ENCODE measurements at regions not wholly inside any gene's neighbourhood (a gene's known extent, or its start where the extent isn't known, plus 50 kb on each side); places are given as distances from the start of the nearest gene placed in this dataset.

DNA sequence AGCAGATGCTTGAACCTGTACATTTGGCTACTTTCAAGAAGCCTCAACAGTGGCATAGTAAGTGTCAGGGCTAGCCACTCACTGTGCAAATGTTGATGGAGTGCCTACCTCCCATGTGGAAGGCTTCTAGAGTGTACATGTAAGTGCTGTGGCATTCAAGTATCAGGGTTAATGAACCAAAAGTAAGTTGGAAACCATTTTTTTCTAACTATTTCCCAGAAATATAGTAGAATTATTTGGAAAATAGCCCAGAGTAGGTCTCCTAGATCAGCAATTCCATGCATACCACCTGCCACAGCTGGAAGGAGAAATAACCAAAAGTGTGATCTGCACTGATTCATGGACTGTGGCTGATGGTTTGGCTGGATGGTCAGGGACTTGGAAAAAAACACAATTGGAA lies 53.3 kb downstream of the FOXD1 start:
- no peak for ATAC-seq
- Histone ChIP-seq H3K4me1 (ENCODE audit: low read depth) (peaks cover 13% of the 10 kb centered on the region), H3K4me3 (no peak overlapping the region), H3K9me3 (no peaks in the 10 kb centered on the region), H3K36me3 (ENCODE audit: low read depth) (no peaks in the 10 kb centered on the region)
- intact Hi-C loops (cut with DNase I, micrococcal nuclease) = no loop called here
- no peak for DNase-seq
- TF ChIP-seq, protein P1, sequence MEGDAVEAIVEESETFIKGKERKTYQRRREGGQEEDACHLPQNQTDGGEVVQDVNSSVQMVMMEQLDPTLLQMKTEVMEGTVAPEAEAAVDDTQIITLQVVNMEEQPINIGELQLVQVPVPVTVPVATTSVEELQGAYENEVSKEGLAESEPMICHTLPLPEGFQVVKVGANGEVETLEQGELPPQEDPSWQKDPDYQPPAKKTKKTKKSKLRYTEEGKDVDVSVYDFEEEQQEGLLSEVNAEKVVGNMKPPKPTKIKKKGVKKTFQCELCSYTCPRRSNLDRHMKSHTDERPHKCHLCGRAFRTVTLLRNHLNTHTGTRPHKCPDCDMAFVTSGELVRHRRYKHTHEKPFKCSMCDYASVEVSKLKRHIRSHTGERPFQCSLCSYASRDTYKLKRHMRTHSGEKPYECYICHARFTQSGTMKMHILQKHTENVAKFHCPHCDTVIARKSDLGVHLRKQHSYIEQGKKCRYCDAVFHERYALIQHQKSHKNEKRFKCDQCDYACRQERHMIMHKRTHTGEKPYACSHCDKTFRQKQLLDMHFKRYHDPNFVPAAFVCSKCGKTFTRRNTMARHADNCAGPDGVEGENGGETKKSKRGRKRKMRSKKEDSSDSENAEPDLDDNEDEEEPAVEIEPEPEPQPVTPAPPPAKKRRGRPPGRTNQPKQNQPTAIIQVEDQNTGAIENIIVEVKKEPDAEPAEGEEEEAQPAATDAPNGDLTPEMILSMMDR (IDR thresholded peaks at IDR 0.05) = no peak

DNA sequence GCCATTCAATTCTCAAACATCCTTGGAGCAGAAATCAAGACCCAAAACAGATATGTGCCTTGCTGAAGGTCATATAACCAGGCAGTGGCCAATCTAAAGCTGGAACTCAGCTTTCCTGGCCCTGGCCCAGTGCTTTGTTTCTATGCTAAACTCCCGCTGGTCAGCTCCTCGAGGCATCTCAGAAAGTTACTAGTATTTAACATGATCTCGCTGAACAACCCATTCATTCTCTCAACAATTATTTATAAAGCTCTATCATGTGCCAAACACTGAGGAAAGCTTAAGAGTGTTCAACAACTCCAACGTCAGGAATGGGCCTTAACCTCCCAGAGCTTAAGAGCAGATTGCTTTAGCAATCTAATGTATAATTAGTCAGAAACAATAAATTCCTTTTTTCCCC lies 54.0 kb downstream of the FOXD1 start:
- TF ChIP-seq, protein P1 (IDR thresholded peaks at IDR 0.05) = no peak
- intact Hi-C loops (cut with DNase I, micrococcal nuclease) = no loop called here
- DNase-seq (no peak), ATAC-seq (no peak)
- Histone ChIP-seq H3K36me3 (ENCODE audit: low read depth) (no peaks in the 10 kb centered on the region), H3K4me3 (no peak overlapping the region), H3K9me3 (no peaks in the 10 kb centered on the region), H3K4me1 (ENCODE audit: low read depth) (peaks cover 13% of the 10 kb centered on the region)

DNA sequence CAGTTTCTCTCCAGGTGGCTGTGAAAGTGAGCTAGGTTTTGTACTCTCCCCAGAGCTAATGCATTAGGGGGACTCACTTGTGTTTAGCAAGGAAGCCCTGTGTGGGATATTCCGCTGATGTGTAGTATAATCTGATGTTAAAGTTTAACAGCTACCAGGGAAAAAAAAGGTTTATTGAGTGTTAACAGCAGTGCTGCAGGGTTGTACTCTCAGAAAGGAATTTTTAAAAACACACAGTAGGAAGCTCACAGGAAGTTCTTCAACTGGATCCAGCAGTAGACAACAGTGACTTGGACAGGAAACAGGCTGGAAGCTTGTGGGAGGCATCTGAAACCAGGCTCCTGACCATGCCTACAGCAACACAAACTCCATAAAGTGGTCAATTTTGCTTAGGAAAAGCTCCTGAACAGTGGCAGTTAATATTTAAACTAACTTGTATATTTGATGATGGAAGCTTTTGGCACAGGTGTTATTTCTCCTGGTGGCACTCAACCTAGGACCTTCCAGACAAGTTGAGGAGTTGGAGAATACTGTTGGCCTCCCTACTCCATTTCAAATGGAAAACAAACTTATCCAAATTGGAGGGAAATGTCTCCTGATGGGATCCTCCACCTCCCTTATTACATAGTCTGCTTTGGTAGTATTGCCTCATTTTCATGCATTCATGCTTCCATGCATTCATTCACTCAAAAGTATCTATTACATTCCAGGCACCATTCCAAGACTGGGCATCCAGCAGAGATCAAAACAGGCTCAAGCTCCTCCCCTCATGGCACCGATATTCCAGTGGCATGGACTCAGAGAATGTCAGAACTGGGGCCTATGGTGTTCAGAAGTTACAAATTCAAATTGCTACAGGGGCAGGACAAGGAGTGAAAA lies 54.7 kb downstream of the FOXD1 start:
- no peak overlapping the region for H3K4me3 ChIP-seq
- intact Hi-C loops (cut with DNase I, micrococcal nuclease) = no loop called here
- no peaks in the 10 kb centered on the region for H3K9me3 ChIP-seq
- TF ChIP-seq, protein P1 (IDR thresholded peaks at IDR 0.05) = no peak
- no peak for DNase-seq
- peak; percentile 74 for ATAC-seq
- H3K4me1 ChIP-seq (ENCODE audit: low read depth) = peaks cover 13% of the 10 kb centered on the region
- H3K36me3 ChIP-seq (ENCODE audit: low read depth) = no peaks in the 10 kb centered on the region

DNA sequence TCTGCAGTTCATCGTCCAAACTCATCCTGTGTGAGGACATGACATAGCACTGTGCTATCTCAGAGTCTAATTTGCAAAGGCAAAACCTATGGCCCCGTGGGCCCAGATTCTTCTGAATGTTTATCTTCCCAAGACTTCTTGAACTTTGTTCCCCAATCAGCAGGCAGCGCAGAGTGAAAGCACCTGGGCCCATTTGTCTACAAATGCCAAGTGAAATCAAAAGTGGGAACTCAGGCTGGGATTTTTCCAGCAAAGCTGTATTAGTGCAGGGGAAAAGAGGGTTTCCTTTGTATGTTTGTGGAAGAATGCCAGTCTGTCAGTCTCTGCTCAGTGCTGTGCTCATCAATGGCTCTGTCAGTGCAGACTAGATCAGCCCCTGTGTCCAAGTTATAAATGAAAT lies 55.8 kb downstream of the FOXD1 start:
- Histone ChIP-seq H3K36me3 (ENCODE audit: low read depth) (no peaks in the 10 kb centered on the region), H3K9me3 (no peaks in the 10 kb centered on the region), H3K4me1 (ENCODE audit: low read depth) (peaks cover 13% of the 10 kb centered on the region), H3K4me3 (no peak overlapping the region)
- DNase-seq = peak in 2 of 3 donors; percentile 44 to 71
- intact Hi-C loops (cut with DNase I, micrococcal nuclease) = no loop called here
- TF ChIP-seq, protein P1 (IDR thresholded peaks at IDR 0.05) = no peak
- peak; percentile 79 for ATAC-seq

DNA sequence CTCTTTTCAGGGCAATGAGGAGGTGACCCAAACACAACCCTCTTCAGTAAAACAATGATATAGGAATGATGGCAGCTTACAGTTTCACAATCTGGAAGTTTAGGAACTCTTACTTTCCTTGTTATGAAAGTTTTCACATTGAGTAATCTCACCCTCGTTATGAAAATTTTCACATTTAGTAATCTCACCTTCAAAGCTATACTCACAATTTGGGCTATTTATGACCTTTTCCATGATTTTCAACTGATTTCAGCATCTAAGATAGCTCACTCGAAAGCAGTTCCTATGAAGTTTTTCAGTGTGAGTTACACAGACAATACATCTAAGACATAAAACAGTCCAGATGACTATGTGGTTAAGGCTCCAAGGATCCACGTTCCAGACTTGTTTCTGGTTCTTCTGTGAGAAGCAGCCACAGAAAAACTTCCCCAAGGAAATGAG lies 57.1 kb downstream of the FOXD1 start:
- H3K9me3 ChIP-seq = no peaks in the 10 kb centered on the region
- H3K4me1 ChIP-seq (ENCODE audit: low read depth) = peaks cover 13% of the 10 kb centered on the region
- H3K4me3 ChIP-seq = no peak overlapping the region
- DNase-seq (no peak), ATAC-seq (no peak)
- H3K36me3 ChIP-seq (ENCODE audit: low read depth) = no peaks in the 10 kb centered on the region
- TF ChIP-seq, protein P1 (IDR thresholded peaks at IDR 0.05) = no peak
- intact Hi-C loops (cut with DNase I, micrococcal nuclease) = no loop called here
